Activated T-cell treated with anti-CD3 and anti-CD28 coated beads, Interleukin-2, amount 50 U/mL, for 72 hours (primary cell): ENCODE measurements at regions not wholly inside any gene's neighbourhood (a gene's known extent, or its start where the extent isn't known, plus 50 kb on each side); places are given as distances from the start of the nearest gene placed in this dataset.

Source experiments
- ATAC-seq, 2 donors: fragments of 150-1000 bp; cut with Tn5 transposase; replicated peaks in 1 of 2; 2 replicates each; pipeline ENCODE4 v1.10.0; 2021; ENCODE audit warnings: moderate library complexity in 2 of 2, mild to moderate bottlenecking in 1 of 2
- DNase-seq, 2 donors: peaks; one replicate each; pipeline ENCODE4 v3.0.0; 2021 to 2022; ENCODE audit warnings: mixed read lengths in 1 of 2
- H3K27ac Mint-ChIP-seq: one replicate; pipeline ENCODE4 v1.8.0; 2022; ENCODE audit warnings: mild to moderate bottlenecking, moderate library complexity, mixed read lengths
- H3K27me3 Mint-ChIP-seq: one replicate; pipeline ENCODE4 v1.8.0; 2022; ENCODE audit warnings: low read depth, mixed read lengths
- H3K36me3 Mint-ChIP-seq, 2 donors: one replicate each; pipeline ENCODE4 v1.8.0; 2022; ENCODE audit warnings: mixed read lengths in 2 of 2, mild to moderate bottlenecking in 1 of 2; ENCODE audit not compliant: insufficient read depth in 2 of 2
- H3K4me1 Mint-ChIP-seq: one replicate; pipeline ENCODE4 v1.8.0; 2022; ENCODE audit warnings: low read depth, mixed read lengths
- H3K4me3 Mint-ChIP-seq, 2 donors: one replicate each; pipeline ENCODE4 v1.8.0; 2022; ENCODE audit warnings: mild to moderate bottlenecking in 2 of 2, mixed read lengths in 2 of 2, moderate library complexity in 2 of 2
- H3K9me3 Mint-ChIP-seq, 2 donors: one replicate each; pipeline ENCODE4 v1.8.0; 2022; ENCODE audit warnings: mixed read lengths in 2 of 2

DNA sequence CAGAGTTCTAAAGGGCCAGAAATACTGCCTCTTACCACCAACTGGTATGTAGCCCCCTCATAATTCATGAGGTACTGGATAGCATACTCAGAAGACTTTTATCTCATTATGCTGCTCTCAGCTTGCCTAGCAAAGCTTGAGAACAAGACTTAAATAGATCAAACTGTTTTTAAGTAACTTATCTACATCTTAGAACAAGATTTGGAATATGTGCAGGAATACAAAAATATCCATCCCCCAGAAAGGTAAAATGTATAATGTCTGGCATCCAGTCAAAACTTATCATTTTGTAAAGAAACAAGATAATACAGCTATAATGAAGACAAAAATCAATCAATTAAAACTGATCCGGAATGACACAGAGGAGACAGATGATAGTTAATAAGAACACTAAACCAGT lies 400.4 kb upstream of the TGFBR2 start:
- Mint-ChIP-seq H3K4me3 (peak overlapping the region in 1 of 2 donors; percentile 36), H3K4me1 (peaks cover 12% of the 10 kb centered on the region), H3K27me3 (no peaks in the 10 kb centered on the region), H3K36me3 (no peaks in the 10 kb centered on the region), H3K9me3 (no peaks in the 10 kb centered on the region), H3K27ac (peak overlapping the region; percentile 78)
- ATAC-seq (no peak), DNase-seq (no peak)

GRCh38 chr3:30221619-30222018 lies 384.8 kb upstream of the TGFBR2 start:
- peaks cover 3 to 4% of the 10 kb centered on the region in 2 donors for H3K9me3 Mint-ChIP-seq
- H3K36me3 Mint-ChIP-seq, result peaks cover 4 to 5% of the 10 kb centered on the region in 2 donors
- H3K27ac Mint-ChIP-seq, result no peak overlapping the region
- DNase-seq, result no peak
- ATAC-seq, result peak; percentile 44 to 58
- peaks cover 6% of the 10 kb centered on the region for H3K27me3 Mint-ChIP-seq
- H3K4me1 Mint-ChIP-seq, result peaks cover 14% of the 10 kb centered on the region
- H3K4me3 Mint-ChIP-seq, result no peak overlapping the region

DNA sequence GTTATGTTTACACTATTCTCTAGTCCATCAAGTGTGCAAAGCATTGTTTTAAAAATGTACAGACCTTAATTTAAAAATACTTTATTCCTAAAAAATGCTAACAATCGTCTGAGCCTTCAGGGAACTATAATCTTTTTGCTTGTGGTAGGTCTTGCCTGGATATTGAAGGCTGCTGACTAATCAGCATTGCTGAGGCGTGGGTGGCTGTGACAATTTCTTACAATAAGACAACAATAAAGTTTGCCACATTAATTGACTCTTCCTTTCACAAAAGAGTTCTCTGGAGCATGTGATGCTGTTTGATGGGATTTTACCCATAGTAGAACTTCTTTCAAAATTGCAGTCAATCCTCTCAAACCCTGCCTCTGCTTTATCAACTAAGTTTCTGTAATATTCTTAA lies 384.0 kb upstream of the TGFBR2 start:
- no peak for DNase-seq
- Mint-ChIP-seq H3K9me3 (peaks cover 1 to 6% of the 10 kb centered on the region in 2 donors), H3K27me3 (peaks cover 6% of the 10 kb centered on the region), H3K27ac (no peak overlapping the region), H3K4me1 (peaks cover 17% of the 10 kb centered on the region), H3K36me3 (peaks cover 3 to 6% of the 10 kb centered on the region in 2 donors), H3K4me3 (no peak overlapping the region)
- ATAC-seq, result no peak

- Mint-ChIP-seq H3K36me3 (peaks cover 3 to 4% of the 10 kb centered on the region in 2 donors), H3K4me3 (no peak overlapping the region)
Measured at GRCh38 chr3:30225021-30225420, 381.4 kb upstream of the TGFBR2 start.

DNA sequence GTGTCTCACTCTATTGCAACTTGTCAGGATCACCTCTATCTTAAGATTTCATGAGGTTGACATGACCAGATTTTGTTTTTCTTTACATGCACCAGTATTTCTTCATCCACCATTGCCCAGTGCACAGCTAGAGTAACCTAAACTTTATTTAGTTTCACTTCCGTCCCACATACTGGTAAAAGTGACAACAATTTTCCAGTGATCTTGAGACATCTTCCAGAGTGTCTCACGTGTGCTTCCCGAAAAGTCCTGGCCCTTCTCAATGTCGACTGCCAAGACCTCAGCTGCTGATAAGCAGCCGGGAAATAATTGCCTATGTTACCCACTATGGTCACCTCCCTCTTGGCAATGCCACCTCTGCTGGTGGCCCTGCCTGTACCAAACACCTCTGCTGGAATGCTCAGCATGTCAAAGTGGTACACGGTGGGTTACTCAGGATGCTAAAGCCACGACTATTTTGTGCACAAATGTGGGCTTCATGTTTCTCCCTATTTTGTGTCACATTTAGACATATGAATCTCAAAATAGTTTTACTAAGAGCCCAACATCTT lies 379.7 kb upstream of the TGFBR2 start:
- H3K27me3 Mint-ChIP-seq, result peaks cover 6% of the 10 kb centered on the region
- DNase-seq (no peak), ATAC-seq (no peak)
- H3K27ac Mint-ChIP-seq, result no peak overlapping the region
- H3K9me3 Mint-ChIP-seq, result peaks cover 2 to 3% of the 10 kb centered on the region in 2 donors
- H3K4me1 Mint-ChIP-seq, result peaks cover 19% of the 10 kb centered on the region
- H3K36me3 Mint-ChIP-seq, result peaks cover 3 to 4% of the 10 kb centered on the region in 2 donors
- no peak overlapping the region for H3K4me3 Mint-ChIP-seq

More at GRCh38 chr3:30225021-30225420, 381.4 kb upstream of the TGFBR2 start:
- Mint-ChIP-seq H3K9me3 (peaks cover 2 to 3% of the 10 kb centered on the region in 2 donors), H3K27ac (no peak overlapping the region), H3K4me1 (peaks cover 24% of the 10 kb centered on the region), H3K27me3 (peaks cover 6% of the 10 kb centered on the region)
- DNase-seq, result no peak
- no peak for ATAC-seq

- peak overlapping the region; percentile 9 to 52 for H3K4me3 Mint-ChIP-seq
Measured at GRCh38 chr3:30227571-30228301, 378.7 kb upstream of the TGFBR2 start.

DNA sequence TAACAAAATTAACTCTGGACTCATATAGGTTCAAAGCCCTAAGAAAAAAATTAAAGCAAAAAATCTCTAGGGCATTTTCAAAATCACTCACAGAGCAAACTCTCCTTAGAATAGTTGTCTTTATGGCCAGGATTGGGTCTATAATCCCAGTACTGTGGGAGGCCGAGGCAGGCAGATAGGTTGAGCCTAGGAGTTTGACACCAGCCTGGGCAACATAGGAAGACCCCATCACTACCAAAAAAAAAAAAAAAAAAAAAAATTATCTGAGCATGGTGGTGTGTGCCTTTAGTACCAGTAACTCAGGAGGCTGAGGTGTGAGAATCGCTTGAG lies 378.1 kb upstream of the TGFBR2 start:
- Mint-ChIP-seq H3K36me3 (peaks cover 3 to 4% of the 10 kb centered on the region in 2 donors), H3K27ac (peak overlapping the region; percentile 86), H3K27me3 (no peaks in the 10 kb centered on the region), H3K4me1 (peaks cover 11% of the 10 kb centered on the region), H3K4me3 (peak overlapping the region; percentile 9 to 52), H3K9me3 (peaks cover 2 to 3% of the 10 kb centered on the region in 2 donors)
- DNase-seq (no peak), ATAC-seq (no peak)

More at GRCh38 chr3:30227571-30228301, 378.7 kb upstream of the TGFBR2 start:
- Mint-ChIP-seq H3K36me3 (peaks cover 3 to 4% of the 10 kb centered on the region in 2 donors), H3K9me3 (peaks cover 2 to 3% of the 10 kb centered on the region in 2 donors), H3K27ac (peak overlapping the region; percentile 86), H3K4me1 (peaks cover 16% of the 10 kb centered on the region), H3K27me3 (peaks cover 4% of the 10 kb centered on the region)
- peak; percentile 66 to 68 for ATAC-seq
- DNase-seq, result no peak

GRCh38 chr3:30231277-30232141 lies 374.9 kb upstream of the TGFBR2 start:
- peaks cover 11% of the 10 kb centered on the region for H3K4me1 Mint-ChIP-seq
- DNase-seq (no peak), ATAC-seq (no peak)
- no peak overlapping the region for H3K27ac Mint-ChIP-seq
- H3K36me3 Mint-ChIP-seq, result peaks cover 3 to 4% of the 10 kb centered on the region in 2 donors
- no peaks in the 10 kb centered on the region for H3K27me3 Mint-ChIP-seq
- H3K9me3 Mint-ChIP-seq, result peaks cover 2 to 3% of the 10 kb centered on the region in 2 donors
- no peak overlapping the region for H3K4me3 Mint-ChIP-seq

- ATAC-seq, result no peak
- Mint-ChIP-seq H3K4me1 (peaks cover 10% of the 10 kb centered on the region), H3K9me3 (peaks cover 2 to 3% of the 10 kb centered on the region in 2 donors), H3K36me3 (peaks cover 3 to 4% of the 10 kb centered on the region in 2 donors), H3K27me3 (no peaks in the 10 kb centered on the region), H3K4me3 (no peak overlapping the region), H3K27ac (no peak overlapping the region)
- DNase-seq, result no peak
Measured at GRCh38 chr3:30232142-30232541, 374.3 kb upstream of the TGFBR2 start.

DNA sequence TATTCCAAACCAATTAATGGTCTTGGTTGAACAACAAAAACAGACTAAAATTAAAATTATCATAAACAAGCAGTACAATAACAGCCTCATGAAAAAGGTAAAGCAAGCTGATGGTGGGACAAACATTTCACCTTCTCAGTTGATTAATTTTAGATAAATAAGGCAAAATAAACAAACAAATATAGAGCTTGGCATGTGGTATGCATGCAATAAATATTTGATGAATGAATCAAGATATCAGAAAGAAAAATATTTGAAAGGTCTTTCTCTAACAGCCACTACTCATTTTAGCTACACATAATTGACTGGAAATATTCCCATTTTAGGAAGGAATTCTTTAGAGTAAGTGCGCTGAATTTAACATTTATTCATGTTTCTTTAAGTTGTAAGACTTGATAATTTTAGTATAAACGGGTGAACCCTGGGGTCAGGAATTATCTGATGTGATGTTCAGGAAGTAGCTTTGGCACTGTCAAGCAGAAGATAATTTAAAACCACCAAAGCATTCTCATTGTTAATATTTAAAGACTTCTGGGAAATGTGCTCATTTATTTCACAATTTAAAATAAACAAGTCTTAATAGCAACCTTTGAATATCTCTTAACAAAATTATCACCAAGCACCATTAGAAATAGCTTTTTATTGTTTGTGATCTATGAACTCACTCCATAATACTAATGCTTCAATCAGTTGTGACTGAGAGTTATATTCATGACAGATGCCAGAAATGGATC lies 372.3 kb upstream of the TGFBR2 start:
- no peak for ATAC-seq
- Mint-ChIP-seq H3K4me1 (no peaks in the 10 kb centered on the region), H3K9me3 (peaks cover 0 to 4% of the 10 kb centered on the region in 2 donors), H3K36me3 (peaks cover 0 to 3% of the 10 kb centered on the region in 2 donors), H3K27me3 (no peaks in the 10 kb centered on the region), H3K27ac (no peak overlapping the region), H3K4me3 (no peak overlapping the region)
- no peak for DNase-seq

DNA sequence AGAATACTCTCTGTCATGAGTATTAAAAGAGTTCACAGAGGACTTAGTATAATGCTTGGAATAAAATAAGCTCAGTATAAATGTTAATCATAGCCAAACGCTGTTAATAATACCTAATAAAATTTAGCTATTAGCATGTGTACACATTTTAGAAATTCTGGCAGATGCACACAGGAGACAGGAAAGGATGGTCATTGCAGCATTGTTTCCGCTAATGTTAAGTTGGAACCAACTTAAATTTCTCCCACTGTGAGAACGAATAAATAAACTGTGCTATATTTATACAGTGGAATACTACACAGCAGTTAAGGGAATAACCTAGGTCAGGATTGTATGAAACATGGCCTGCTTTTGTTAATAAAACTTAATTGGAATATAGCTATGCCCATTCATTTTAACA lies 370.4 kb upstream of the TGFBR2 start:
- H3K27me3 Mint-ChIP-seq, result no peaks in the 10 kb centered on the region
- DNase-seq (no peak), ATAC-seq (no peak)
- H3K9me3 Mint-ChIP-seq, result peaks cover 0 to 4% of the 10 kb centered on the region in 2 donors
- no peak overlapping the region for H3K27ac Mint-ChIP-seq
- H3K36me3 Mint-ChIP-seq, result peaks cover 0 to 3% of the 10 kb centered on the region in 2 donors
- H3K4me3 Mint-ChIP-seq, result no peak overlapping the region
- H3K4me1 Mint-ChIP-seq, result no peaks in the 10 kb centered on the region

GRCh38 chr3:30241721-30242120 lies 364.7 kb upstream of the TGFBR2 start:
- DNase-seq (no peak), ATAC-seq (no peak)
- H3K4me3 Mint-ChIP-seq, result no peak overlapping the region
- no peaks in the 10 kb centered on the region for H3K4me1 Mint-ChIP-seq
- H3K27me3 Mint-ChIP-seq, result no peaks in the 10 kb centered on the region
- H3K9me3 Mint-ChIP-seq, result peaks cover 0 to 8% of the 10 kb centered on the region in 2 donors
- H3K36me3 Mint-ChIP-seq, result peaks cover 0 to 3% of the 10 kb centered on the region in 2 donors
- no peak overlapping the region for H3K27ac Mint-ChIP-seq
